ENCODE measurements at regions not wholly inside any gene's neighbourhood (a gene's known extent, or its start where the extent isn't known, plus 50 kb on each side); places are given as distances from the start of the nearest gene placed in this dataset.

DNA sequence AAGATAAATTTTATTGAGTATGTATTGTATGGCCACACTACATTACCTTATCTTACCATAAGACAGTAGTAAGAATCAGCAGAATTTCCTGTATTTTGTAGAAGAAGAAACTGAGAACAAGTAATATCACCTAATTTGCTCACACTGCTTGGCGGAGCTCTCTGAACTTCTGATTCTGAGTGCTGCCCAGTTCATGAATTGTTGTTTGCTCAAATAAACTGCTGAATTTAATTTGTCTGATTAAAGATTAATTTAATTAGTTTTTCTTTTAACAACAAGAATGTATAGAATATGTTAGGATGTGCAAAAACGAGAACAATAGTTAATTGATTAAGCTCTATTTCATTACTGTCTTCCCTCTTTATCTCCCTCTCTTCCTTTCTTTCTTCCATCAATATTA, 100.1 kb upstream of the ERBB4 start:
- TF ChIP-seq, protein P1, sequence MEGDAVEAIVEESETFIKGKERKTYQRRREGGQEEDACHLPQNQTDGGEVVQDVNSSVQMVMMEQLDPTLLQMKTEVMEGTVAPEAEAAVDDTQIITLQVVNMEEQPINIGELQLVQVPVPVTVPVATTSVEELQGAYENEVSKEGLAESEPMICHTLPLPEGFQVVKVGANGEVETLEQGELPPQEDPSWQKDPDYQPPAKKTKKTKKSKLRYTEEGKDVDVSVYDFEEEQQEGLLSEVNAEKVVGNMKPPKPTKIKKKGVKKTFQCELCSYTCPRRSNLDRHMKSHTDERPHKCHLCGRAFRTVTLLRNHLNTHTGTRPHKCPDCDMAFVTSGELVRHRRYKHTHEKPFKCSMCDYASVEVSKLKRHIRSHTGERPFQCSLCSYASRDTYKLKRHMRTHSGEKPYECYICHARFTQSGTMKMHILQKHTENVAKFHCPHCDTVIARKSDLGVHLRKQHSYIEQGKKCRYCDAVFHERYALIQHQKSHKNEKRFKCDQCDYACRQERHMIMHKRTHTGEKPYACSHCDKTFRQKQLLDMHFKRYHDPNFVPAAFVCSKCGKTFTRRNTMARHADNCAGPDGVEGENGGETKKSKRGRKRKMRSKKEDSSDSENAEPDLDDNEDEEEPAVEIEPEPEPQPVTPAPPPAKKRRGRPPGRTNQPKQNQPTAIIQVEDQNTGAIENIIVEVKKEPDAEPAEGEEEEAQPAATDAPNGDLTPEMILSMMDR (IDR thresholded peaks at IDR 0.05) = no peak
- no peak for TF ChIP-seq POLR2A (IDR thresholded peaks at IDR 0.05)

All from esophagus squamous epithelium (tissue), 4 donors.